Body of pancreas (tissue), 4 donors: ENCODE measurements at regions not wholly inside any gene's neighbourhood (a gene's known extent, or its start where the extent isn't known, plus 50 kb on each side); places are given as distances from the start of the nearest gene placed in this dataset.

Source experiments
- ATAC-seq: fragments of 150-250 bp; one replicate; pipeline ENCODE4 v1.9.1; 2016
- DNase-seq, 4 donors: peaks; one replicate each; pipeline ENCODE4 v3.0.0-alpha.2; 2019
- H3K27ac ChIP-seq, 4 donors: fragments of 200-600 bp; sonication (generic); 1 replicate in 3 of 4; 2 replicates in 1 of 4; pipeline versions ENCODE4 v1.5.1 to v1.6.1; 2016 to 2019; ENCODE audit warnings: mild to moderate bottlenecking in 1 of 4, mixed read lengths in 1 of 4, moderate library complexity in 1 of 4
- H3K27me3 ChIP-seq, 2 donors: fragments of 200-600 bp; sonication (generic); one replicate each; pipeline ENCODE4 v1.6.0; 2016; ENCODE audit warnings: mild to moderate bottlenecking in 1 of 2
- H3K36me3 ChIP-seq, 2 donors: fragments of 200-600 bp; sonication (generic); replicated peaks in 1 of 2; 2 replicates each; pipeline ENCODE4 v1.5.1; 2016; ENCODE audit warnings: low read depth in 2 of 2; ENCODE audit not compliant: insufficient read depth in 1 of 2
- H3K4me1 ChIP-seq: fragments of 200-600 bp; sonication (generic); one replicate; pipeline ENCODE4 v1.6.0; 2016
- H3K4me3 ChIP-seq, 2 donors: fragments of 200-600 bp; sonication (generic); 1 replicate in 1 of 2; 2 replicates in 1 of 2; pipeline ENCODE4 v1.5.1; 2016 to 2019
- H3K9me3 ChIP-seq, 3 donors: fragments of 200-600 bp; sonication (generic); 1 replicate in 2 of 3; 2 replicates in 1 of 3; pipeline ENCODE4 v1.5.1; 2016
- POLR2A ChIP-seq, 3 donors: fragments of 450-650 bp; IDR thresholded peaks; one replicate each; pipeline ENCODE4 v1.6.1; 2016; ENCODE audit warnings: antibody characterized with exemption in 3 of 3, mild to moderate bottlenecking in 2 of 3
- WGBS, 2 donors: methylation state at CpG; one replicate each; pipeline ENCODE4 v1.1.5; 2017; 5-methylcytosine and 5-hydroxymethylcytosine counted together
- intact Hi-C: fragments of 100-400 bp; cut with DNase I; formaldehyde crosslinking; loops from one replicate; pipeline ENCODE4 v1.15.1; 2023
- TF ChIP-seq, protein P1 (sequence below), 7 experiments: fragments of 450-650 bp in 4 of 7; fragments of 200-600 bp in 3 of 7; sonication (generic) in 3 of 7; IDR thresholded peaks; one replicate each; pipeline ENCODE4 v1.5.1; 2016 to 2019; ENCODE audit warnings: antibody characterized with exemption in 7 of 7

DNA sequence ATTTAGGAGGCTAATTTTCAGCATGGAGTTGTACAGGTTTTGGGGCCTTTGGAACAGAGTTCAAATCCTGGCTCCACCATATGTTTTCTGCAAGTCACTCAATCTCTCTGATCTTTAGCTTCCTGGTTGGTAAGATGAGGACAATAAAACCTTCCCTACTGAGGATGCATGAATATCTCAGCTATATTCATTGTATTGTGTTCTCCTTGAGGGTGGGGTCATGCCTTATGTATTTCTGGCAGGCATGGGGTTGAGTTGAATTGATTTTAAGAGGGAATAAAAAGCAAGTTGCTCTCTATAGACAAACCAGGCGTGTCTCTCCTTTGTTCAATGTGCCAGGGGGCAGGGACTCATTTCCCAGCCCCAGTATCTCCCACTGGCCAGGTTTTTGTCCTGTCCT, 173.1 kb downstream of the C12orf75 start:
- Histone ChIP-seq H3K9me3 (no peaks in the 10 kb centered on the region), H3K4me1 (no peaks in the 10 kb centered on the region), H3K4me3 (no peak overlapping the region), H3K36me3 (no peaks in the 10 kb centered on the region), H3K27me3 (no peaks in the 10 kb centered on the region), H3K27ac (no peak overlapping the region)
- DNase-seq (no peak), ATAC-seq (no peak)
- 62 to 67% methylated on average over 1 of the region's 1 CpG for WGBS, 2 donors
- TF ChIP-seq POLR2A (IDR thresholded peaks at IDR 0.05): no peak
- TF ChIP-seq, protein P1, sequence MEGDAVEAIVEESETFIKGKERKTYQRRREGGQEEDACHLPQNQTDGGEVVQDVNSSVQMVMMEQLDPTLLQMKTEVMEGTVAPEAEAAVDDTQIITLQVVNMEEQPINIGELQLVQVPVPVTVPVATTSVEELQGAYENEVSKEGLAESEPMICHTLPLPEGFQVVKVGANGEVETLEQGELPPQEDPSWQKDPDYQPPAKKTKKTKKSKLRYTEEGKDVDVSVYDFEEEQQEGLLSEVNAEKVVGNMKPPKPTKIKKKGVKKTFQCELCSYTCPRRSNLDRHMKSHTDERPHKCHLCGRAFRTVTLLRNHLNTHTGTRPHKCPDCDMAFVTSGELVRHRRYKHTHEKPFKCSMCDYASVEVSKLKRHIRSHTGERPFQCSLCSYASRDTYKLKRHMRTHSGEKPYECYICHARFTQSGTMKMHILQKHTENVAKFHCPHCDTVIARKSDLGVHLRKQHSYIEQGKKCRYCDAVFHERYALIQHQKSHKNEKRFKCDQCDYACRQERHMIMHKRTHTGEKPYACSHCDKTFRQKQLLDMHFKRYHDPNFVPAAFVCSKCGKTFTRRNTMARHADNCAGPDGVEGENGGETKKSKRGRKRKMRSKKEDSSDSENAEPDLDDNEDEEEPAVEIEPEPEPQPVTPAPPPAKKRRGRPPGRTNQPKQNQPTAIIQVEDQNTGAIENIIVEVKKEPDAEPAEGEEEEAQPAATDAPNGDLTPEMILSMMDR (IDR thresholded peaks at IDR 0.05): no peak
- intact Hi-C loops: no loop called here

DNA sequence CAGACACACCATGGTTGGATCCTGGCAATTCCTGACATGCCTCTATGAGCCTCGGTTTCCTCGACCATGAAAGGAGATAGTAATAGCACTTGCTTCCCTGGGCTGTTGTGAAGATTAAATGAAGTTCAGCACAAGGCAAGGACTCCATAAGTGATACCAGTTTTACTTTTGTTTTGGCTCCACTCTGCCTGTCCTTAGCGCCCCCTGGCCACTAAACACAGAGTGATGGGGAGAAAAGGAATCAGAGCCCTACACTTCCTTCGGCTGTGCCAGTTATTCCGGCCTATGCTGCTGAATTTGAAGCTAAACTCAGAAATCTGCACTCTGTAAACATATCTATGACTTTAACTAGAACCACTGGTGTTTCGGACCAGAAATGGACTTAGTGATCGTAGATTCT, 173.8 kb downstream of the C12orf75 start:
- no peaks in the 10 kb centered on the region for H3K4me1 ChIP-seq
- H3K36me3 ChIP-seq: no peaks in the 10 kb centered on the region
- intact Hi-C loops: no loop called here
- ATAC-seq (no peak), DNase-seq (no peak)
- H3K27ac ChIP-seq: no peak overlapping the region
- no peaks in the 10 kb centered on the region for H3K9me3 ChIP-seq
- TF ChIP-seq POLR2A (IDR thresholded peaks at IDR 0.05): no peak
- TF ChIP-seq, protein P1 (IDR thresholded peaks at IDR 0.05): no peak
- H3K4me3 ChIP-seq: no peak overlapping the region
- 77 to 78% methylated on average over 7 of the region's 7 CpGs for WGBS, 2 donors
- no peaks in the 10 kb centered on the region for H3K27me3 ChIP-seq

DNA sequence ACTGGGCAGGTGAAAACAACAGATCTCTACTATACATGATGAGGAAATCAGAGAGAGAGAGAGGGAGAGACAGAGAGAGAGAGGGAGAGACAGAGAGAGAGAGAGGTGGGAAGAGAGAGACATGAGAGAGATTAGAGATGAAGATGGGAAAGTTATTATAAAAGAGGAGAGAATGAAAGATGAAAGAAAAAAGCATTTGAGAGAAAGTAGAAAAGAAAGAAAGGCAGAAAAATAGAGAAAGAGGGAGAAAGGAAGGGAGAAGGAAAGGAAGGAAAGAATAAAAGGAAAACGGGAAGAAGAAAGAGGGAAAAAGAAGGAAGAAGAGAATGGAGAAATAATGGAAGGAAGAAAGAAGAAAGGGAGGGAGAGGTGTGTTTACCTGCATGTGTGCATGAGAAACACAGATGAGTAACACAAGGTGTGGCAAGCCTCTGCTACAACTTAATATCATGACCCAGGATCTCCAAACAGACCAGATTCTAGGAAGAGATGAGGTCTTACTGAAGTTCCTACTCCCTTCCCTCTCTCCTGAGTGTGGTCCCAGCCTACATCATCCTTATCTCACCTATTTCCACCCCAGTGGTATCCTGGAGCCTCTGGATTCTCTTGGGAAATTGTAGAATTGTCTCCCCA, 176.3 kb downstream of the C12orf75 start:
- 27 to 48% methylated on average over 1 of the region's 1 CpG for WGBS, 2 donors
- DNase-seq (no peak), ATAC-seq (no peak)
- TF ChIP-seq, protein P1 (IDR thresholded peaks at IDR 0.05): no peak
- no peak for TF ChIP-seq POLR2A (IDR thresholded peaks at IDR 0.05)
- intact Hi-C loops: no loop called here
- H3K27ac ChIP-seq: no peak overlapping the region
- no peaks in the 10 kb centered on the region for H3K27me3 ChIP-seq
- no peaks in the 10 kb centered on the region for H3K4me1 ChIP-seq
- H3K9me3 ChIP-seq: no peaks in the 10 kb centered on the region
- no peak overlapping the region for H3K4me3 ChIP-seq
- H3K36me3 ChIP-seq: no peaks in the 10 kb centered on the region

DNA sequence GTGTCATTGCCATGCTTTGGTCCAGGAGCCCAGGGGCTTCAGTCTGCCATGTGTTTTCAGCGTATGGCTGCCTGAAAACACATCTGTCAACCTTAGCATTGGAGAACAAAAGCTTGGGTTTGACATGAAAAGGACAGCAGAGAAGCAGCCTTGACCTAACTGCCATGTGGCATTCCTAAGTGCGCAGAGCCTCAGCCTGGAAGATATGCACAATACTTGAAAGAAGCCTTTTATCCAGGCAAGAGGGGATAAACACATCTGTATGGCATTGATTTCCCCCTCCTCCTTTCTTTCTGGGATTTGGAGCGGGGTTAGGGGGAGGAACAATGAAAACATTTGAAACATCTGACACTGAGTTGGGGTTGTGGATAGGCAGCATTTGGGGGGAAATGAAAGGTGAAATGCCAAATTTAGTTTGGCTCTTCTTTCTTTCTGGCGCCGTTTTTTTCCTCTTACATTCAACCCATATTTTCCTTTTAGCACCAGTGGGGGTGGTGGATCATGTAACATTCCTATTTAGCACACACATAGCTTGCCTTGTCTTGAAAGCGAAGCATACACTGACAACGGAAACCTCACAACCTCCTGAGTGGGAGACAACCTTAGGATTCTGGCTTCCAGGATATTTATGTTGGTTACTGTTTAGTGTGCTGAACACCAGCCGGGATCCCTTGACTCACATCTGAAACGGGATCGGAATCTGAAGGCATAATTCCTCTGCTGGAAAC, 177.0 kb downstream of the C12orf75 start:
- intact Hi-C loops: no loop called here
- TF ChIP-seq POLR2A (IDR thresholded peaks at IDR 0.05): no peak
- TF ChIP-seq, protein P1 (IDR thresholded peaks at IDR 0.05): no peak
- WGBS, 2 donors: 65 to 66% methylated on average over 10 of the region's 10 CpGs
- ATAC-seq: no peak
- no peaks in the 10 kb centered on the region for H3K36me3 ChIP-seq
- H3K4me1 ChIP-seq: no peaks in the 10 kb centered on the region
- no peaks in the 10 kb centered on the region for H3K9me3 ChIP-seq
- H3K27me3 ChIP-seq: no peaks in the 10 kb centered on the region
- no peak overlapping the region for H3K4me3 ChIP-seq
- H3K27ac ChIP-seq: no peak overlapping the region
- DNase-seq: no peak

DNA sequence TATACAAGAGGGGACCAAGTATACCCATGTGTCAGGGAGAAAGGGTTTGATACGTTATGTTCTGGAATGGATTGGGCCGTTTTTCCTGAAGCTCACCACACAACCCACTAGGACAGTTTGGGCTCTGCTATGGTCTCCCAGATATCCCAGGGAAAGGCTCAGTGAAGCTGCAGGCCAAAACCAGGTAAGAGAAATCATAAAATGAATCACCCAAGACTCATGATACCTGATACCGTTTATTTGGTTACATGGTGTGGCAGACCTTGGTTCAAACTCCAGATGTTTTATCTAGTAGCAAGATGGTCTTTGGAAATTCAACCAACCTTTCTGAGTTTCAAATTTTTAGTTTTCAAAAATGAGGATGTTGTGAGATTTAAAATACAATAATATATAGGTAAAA, 177.6 kb downstream of the C12orf75 start:
- DNase-seq: no peak
- Histone ChIP-seq H3K4me3 (no peak overlapping the region), H3K27ac (no peak overlapping the region), H3K36me3 (no peaks in the 10 kb centered on the region), H3K9me3 (no peaks in the 10 kb centered on the region), H3K4me1 (no peaks in the 10 kb centered on the region), H3K27me3 (no peaks in the 10 kb centered on the region)
- ATAC-seq: no peak
- 59 to 61% methylated on average over 3 of the region's 3 CpGs for WGBS, 2 donors
- TF ChIP-seq, protein P1 (IDR thresholded peaks at IDR 0.05): no peak
- no peak for TF ChIP-seq POLR2A (IDR thresholded peaks at IDR 0.05)
- intact Hi-C loops: no loop called here
